ENCODE measurements at regions not wholly inside any gene's neighbourhood (a gene's known extent, or its start where the extent isn't known, plus 50 kb on each side); places are given as distances from the start of the nearest gene placed in this dataset.

- TF ChIP-seq CTCF (IDR thresholded peaks at IDR 0.05; ENCODE audit: low read depth, low read length, missing control alignments): no peak
- H3K4me3 ChIP-seq (replicated peaks; ENCODE audit: low read depth, low read length): no peak overlapping the region
- no peak for DNase-seq (ENCODE audit: extremely low read depth, low read depth)
Observed at GRCh38 chr7:93725954-93726353, 151.4 kb upstream of the CALCR start.

GRCh38 chr7:93723424-93724124, 149.1 kb upstream of the CALCR start:
- DNase-seq (ENCODE audit: extremely low read depth, low read depth): no peak
- no peak for TF ChIP-seq CTCF (IDR thresholded peaks at IDR 0.05; ENCODE audit: low read depth, low read length, missing control alignments)
- H3K4me3 ChIP-seq (replicated peaks; ENCODE audit: low read depth, low read length): no peak overlapping the region

GRCh38 chr7:93720106-93720505, 145.6 kb upstream of the CALCR start:
- TF ChIP-seq CTCF (IDR thresholded peaks at IDR 0.05; ENCODE audit: low read depth, low read length, missing control alignments): no peak
- no peak overlapping the region for H3K4me3 ChIP-seq (replicated peaks; ENCODE audit: low read depth, low read length)
- no peak for DNase-seq (ENCODE audit: extremely low read depth, low read depth)

- DNase-seq (ENCODE audit: extremely low read depth, low read depth): no peak
- TF ChIP-seq CTCF (IDR thresholded peaks at IDR 0.05; ENCODE audit: low read depth, low read length, missing control alignments): no peak
- no peak overlapping the region for H3K4me3 ChIP-seq (replicated peaks; ENCODE audit: low read depth, low read length)
Observed at GRCh38 chr7:93719546-93719945, 145.0 kb upstream of the CALCR start.

GRCh38 chr7:93717217-93717900, 142.8 kb upstream of the CALCR start:
- no peak overlapping the region for H3K4me3 ChIP-seq (replicated peaks; ENCODE audit: low read depth, low read length)
- no peak for TF ChIP-seq CTCF (IDR thresholded peaks at IDR 0.05; ENCODE audit: low read depth, low read length, missing control alignments)
- DNase-seq (ENCODE audit: extremely low read depth, low read depth): no peak

- H3K4me3 ChIP-seq (replicated peaks; ENCODE audit: low read depth, low read length): no peak overlapping the region
- DNase-seq (ENCODE audit: extremely low read depth, low read depth): peak; percentile 7
- TF ChIP-seq CTCF (IDR thresholded peaks at IDR 0.05; ENCODE audit: low read depth, low read length, missing control alignments): peak; percentile 75
Observed at GRCh38 chr7:93715234-93715633, 140.7 kb upstream of the CALCR start.

Measured in HFF-Myc (cell line).